ENCODE measurements at regions not wholly inside any gene's neighbourhood (a gene's known extent, or its start where the extent isn't known, plus 50 kb on each side); places are given as distances from the start of the nearest gene placed in this dataset.

- H3K27me3 Mint-ChIP-seq = no peaks in the 10 kb centered on the region
- peaks cover 5% of the 10 kb centered on the region for H3K36me3 Mint-ChIP-seq
- H3K4me1 Mint-ChIP-seq = no peaks in the 10 kb centered on the region
- no peaks in the 10 kb centered on the region for H3K9me3 Mint-ChIP-seq
- H3K4me3 Mint-ChIP-seq = no peak overlapping the region
- no peak overlapping the region for H3K27ac Mint-ChIP-seq
Measured at GRCh38 chr11:129610125-129610524, 205.5 kb upstream of the TMEM45B start.

- H3K4me1 Mint-ChIP-seq = no peaks in the 10 kb centered on the region
- no peak overlapping the region for H3K4me3 Mint-ChIP-seq
- no peaks in the 10 kb centered on the region for H3K27me3 Mint-ChIP-seq
- no peaks in the 10 kb centered on the region for H3K9me3 Mint-ChIP-seq
- no peak overlapping the region for H3K27ac Mint-ChIP-seq
- peaks cover 5% of the 10 kb centered on the region for H3K36me3 Mint-ChIP-seq
Measured at GRCh38 chr11:129610545-129610944, 205.1 kb upstream of the TMEM45B start.

GRCh38 chr11:129611661-129612446 lies 203.8 kb upstream of the TMEM45B start:
- no peaks in the 10 kb centered on the region for H3K9me3 Mint-ChIP-seq
- H3K4me1 Mint-ChIP-seq = no peaks in the 10 kb centered on the region
- peaks cover 7% of the 10 kb centered on the region for H3K36me3 Mint-ChIP-seq
- no peak overlapping the region for H3K4me3 Mint-ChIP-seq
- H3K27ac Mint-ChIP-seq = no peak overlapping the region
- H3K27me3 Mint-ChIP-seq = no peaks in the 10 kb centered on the region

GRCh38 chr11:129612447-129612961 lies 203.1 kb upstream of the TMEM45B start:
- no peaks in the 10 kb centered on the region for H3K27me3 Mint-ChIP-seq
- no peaks in the 10 kb centered on the region for H3K4me1 Mint-ChIP-seq
- H3K4me3 Mint-ChIP-seq = no peak overlapping the region
- H3K27ac Mint-ChIP-seq = no peak overlapping the region
- H3K9me3 Mint-ChIP-seq = no peaks in the 10 kb centered on the region
- H3K36me3 Mint-ChIP-seq = peaks cover 7% of the 10 kb centered on the region

- H3K4me3 Mint-ChIP-seq = no peak overlapping the region
- no peaks in the 10 kb centered on the region for H3K27me3 Mint-ChIP-seq
- peaks cover 7% of the 10 kb centered on the region for H3K36me3 Mint-ChIP-seq
- no peaks in the 10 kb centered on the region for H3K9me3 Mint-ChIP-seq
- no peaks in the 10 kb centered on the region for H3K4me1 Mint-ChIP-seq
- no peak overlapping the region for H3K27ac Mint-ChIP-seq
Measured at GRCh38 chr11:129613071-129613470, 202.6 kb upstream of the TMEM45B start.

- H3K27me3 Mint-ChIP-seq = no peaks in the 10 kb centered on the region
- H3K27ac Mint-ChIP-seq = no peak overlapping the region
- H3K4me1 Mint-ChIP-seq = no peaks in the 10 kb centered on the region
- H3K4me3 Mint-ChIP-seq = no peak overlapping the region
- no peaks in the 10 kb centered on the region for H3K9me3 Mint-ChIP-seq
- H3K36me3 Mint-ChIP-seq = peaks cover 7% of the 10 kb centered on the region
Measured at GRCh38 chr11:129614256-129614944, 201.2 kb upstream of the TMEM45B start.

- Mint-ChIP-seq H3K36me3 (peaks cover 6% of the 10 kb centered on the region), H3K4me3 (no peak overlapping the region), H3K9me3 (no peaks in the 10 kb centered on the region), H3K27ac (no peak overlapping the region), H3K27me3 (no peaks in the 10 kb centered on the region), H3K4me1 (no peaks in the 10 kb centered on the region)
Measured at GRCh38 chr11:129618046-129618569, 197.5 kb upstream of the TMEM45B start.

- Mint-ChIP-seq H3K27me3 (no peaks in the 10 kb centered on the region), H3K4me3 (no peak overlapping the region)
Measured at GRCh38 chr11:129620237-129621104, 195.2 kb upstream of the TMEM45B start.

GRCh38 chr11:129625930-129626329 lies 189.7 kb upstream of the TMEM45B start:
- peaks cover 3% of the 10 kb centered on the region for H3K36me3 Mint-ChIP-seq
- no peaks in the 10 kb centered on the region for H3K27me3 Mint-ChIP-seq
- H3K27ac Mint-ChIP-seq = no peak overlapping the region
- H3K9me3 Mint-ChIP-seq = peaks cover 8% of the 10 kb centered on the region
- H3K4me1 Mint-ChIP-seq = no peaks in the 10 kb centered on the region
- H3K4me3 Mint-ChIP-seq = no peak overlapping the region

More at GRCh38 chr11:129620237-129621104, 195.2 kb upstream of the TMEM45B start:
- Mint-ChIP-seq H3K9me3 (peaks cover 8% of the 10 kb centered on the region), H3K27ac (no peak overlapping the region), H3K36me3 (peaks cover 4% of the 10 kb centered on the region), H3K4me1 (no peaks in the 10 kb centered on the region)

GRCh38 chr11:129631201-129631600 lies 184.4 kb upstream of the TMEM45B start:
- Mint-ChIP-seq H3K4me1 (no peaks in the 10 kb centered on the region), H3K27me3 (no peaks in the 10 kb centered on the region), H3K9me3 (no peaks in the 10 kb centered on the region), H3K36me3 (peaks cover 4% of the 10 kb centered on the region), H3K27ac (no peak overlapping the region), H3K4me3 (no peak overlapping the region)

- Mint-ChIP-seq H3K27ac (peak overlapping the region; percentile 24), H3K27me3 (no peaks in the 10 kb centered on the region), H3K9me3 (no peaks in the 10 kb centered on the region), H3K4me3 (no peak overlapping the region), H3K4me1 (peaks cover 32% of the 10 kb centered on the region), H3K36me3 (peaks cover 7% of the 10 kb centered on the region)
Measured at GRCh38 chr11:129636926-129637325, 178.7 kb upstream of the TMEM45B start.

GRCh38 chr11:129637473-129637872 lies 178.2 kb upstream of the TMEM45B start:
- Mint-ChIP-seq H3K4me1 (peaks cover 32% of the 10 kb centered on the region), H3K36me3 (peaks cover 10% of the 10 kb centered on the region), H3K9me3 (no peaks in the 10 kb centered on the region), H3K27ac (peak overlapping the region; percentile 76), H3K4me3 (no peak overlapping the region), H3K27me3 (no peaks in the 10 kb centered on the region)

- Mint-ChIP-seq H3K27ac (peak overlapping the region; percentile 76), H3K36me3 (peaks cover 14% of the 10 kb centered on the region), H3K27me3 (no peaks in the 10 kb centered on the region), H3K4me1 (peaks cover 37% of the 10 kb centered on the region), H3K9me3 (no peaks in the 10 kb centered on the region), H3K4me3 (no peak overlapping the region)
Measured at GRCh38 chr11:129637983-129638776, 177.5 kb upstream of the TMEM45B start.

- H3K4me1 Mint-ChIP-seq = peaks cover 43% of the 10 kb centered on the region
- H3K27me3 Mint-ChIP-seq = no peaks in the 10 kb centered on the region
- no peaks in the 10 kb centered on the region for H3K9me3 Mint-ChIP-seq
- H3K4me3 Mint-ChIP-seq = no peak overlapping the region
- peak overlapping the region; percentile 61 for H3K27ac Mint-ChIP-seq
- peaks cover 13% of the 10 kb centered on the region for H3K36me3 Mint-ChIP-seq
Measured at GRCh38 chr11:129639300-129639699, 176.3 kb upstream of the TMEM45B start.
